ENCODE measurements at regions not wholly inside any gene's neighbourhood (a gene's known extent, or its start where the extent isn't known, plus 50 kb on each side); places are given as distances from the start of the nearest gene placed in this dataset.

DNA sequence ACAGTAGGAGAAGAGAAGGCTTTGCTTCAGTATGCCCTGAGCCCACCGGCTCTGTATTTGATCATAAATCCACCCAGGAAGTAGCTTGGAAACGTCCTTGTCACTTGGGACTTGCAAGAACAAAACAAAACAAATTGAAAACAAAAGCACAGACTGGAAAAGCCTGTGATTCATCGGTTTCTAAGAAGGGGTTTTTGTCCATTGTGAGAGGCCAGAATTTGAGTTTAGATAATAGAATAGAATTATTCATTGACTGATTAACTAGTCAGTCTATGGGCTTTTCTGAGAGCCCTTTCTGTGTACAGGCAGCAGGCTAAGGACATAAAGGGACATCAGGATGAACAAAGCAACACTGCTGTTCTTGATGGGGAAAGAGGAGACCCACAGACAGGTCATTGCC is 424.8 kb downstream of the IRX1 start (continued):
- TF ChIP-seq, protein P1, sequence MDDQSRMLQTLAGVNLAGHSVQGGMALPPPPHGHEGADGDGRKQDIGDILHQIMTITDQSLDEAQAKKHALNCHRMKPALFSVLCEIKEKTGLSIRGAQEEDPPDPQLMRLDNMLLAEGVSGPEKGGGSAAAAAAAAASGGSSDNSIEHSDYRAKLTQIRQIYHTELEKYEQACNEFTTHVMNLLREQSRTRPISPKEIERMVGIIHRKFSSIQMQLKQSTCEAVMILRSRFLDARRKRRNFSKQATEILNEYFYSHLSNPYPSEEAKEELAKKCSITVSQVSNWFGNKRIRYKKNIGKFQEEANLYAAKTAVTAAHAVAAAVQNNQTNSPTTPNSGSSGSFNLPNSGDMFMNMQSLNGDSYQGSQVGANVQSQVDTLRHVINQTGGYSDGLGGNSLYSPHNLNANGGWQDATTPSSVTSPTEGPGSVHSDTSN (CRISPR knock-in tag; IDR thresholded peaks at IDR 0.05) = no peak
- TF ChIP-seq SETDB1 (IDR thresholded peaks at IDR 0.05; ENCODE audit: insufficient read length, low read length) = no peak
- no peak for TF ChIP-seq BCL11A (tag by site-specific recombination; IDR thresholded peaks at IDR 0.05; ENCODE audit: low read depth)
- TF ChIP-seq REPIN1 (tag by site-specific recombination; IDR thresholded peaks at IDR 0.05; ENCODE audit: low read depth) = no peak

DNA sequence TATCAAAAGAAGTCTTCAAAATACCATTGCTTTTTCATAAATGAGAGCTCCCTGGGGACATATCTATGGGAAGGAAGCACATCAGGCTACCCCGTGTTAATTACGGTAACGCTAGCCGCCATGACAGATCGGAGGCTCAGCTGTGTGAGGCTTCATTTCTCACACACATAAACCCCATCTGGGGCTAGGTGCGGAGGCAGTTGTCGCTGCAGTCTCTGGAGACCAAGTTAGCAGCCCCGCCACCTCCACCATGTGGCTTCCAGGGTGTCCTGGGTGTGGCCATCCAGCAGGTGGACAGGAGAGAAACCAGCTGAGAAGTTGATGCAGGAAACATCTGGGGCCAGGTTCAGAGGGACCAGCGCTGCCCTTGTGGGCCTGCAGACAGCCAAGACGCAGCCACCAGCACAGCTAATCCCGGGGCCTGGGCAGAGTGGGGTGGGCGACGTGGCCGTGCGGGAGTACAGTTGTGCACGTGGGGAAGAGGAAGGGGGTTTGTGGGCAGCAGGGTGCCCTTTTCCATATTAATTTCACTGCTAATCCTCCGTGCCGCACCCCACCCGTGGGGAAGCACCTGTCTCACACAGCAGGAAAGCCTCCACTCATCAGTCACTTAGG is 426.5 kb downstream of the IRX1 start:
- CTCF ChIA-PET = no interaction called here
- POLR2A ChIA-PET = no interaction called here
- no peak overlapping the region for H3K4me3 ChIP-seq (ENCODE audit: low read depth, low read length)
- TF ChIP-seq GLIS2 (tag by site-specific recombination; IDR thresholded peaks at IDR 0.05) (no peak), EGR2 (tag by site-specific recombination; IDR thresholded peaks at IDR 0.05; ENCODE audit: low read depth) (no peak), BCL11A (tag by site-specific recombination; IDR thresholded peaks at IDR 0.05; ENCODE audit: low read depth) (no peak)
- TF ChIP-seq, protein P2, sequence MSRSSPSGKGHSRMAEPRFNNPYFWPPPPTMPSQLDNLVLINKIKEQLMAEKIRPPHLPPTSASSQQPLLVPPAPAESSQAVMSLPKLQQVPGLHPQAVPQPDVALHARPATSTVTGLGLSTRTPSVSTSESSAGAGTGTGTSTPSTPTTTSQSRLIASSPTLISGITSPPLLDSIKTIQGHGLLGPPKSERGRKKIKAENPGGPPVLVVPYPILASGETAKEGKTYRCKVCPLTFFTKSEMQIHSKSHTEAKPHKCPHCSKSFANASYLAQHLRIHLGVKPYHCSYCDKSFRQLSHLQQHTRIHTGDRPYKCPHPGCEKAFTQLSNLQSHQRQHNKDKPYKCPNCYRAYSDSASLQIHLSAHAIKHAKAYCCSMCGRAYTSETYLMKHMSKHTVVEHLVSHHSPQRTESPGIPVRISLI (tag by site-specific recombination; IDR thresholded peaks at IDR 0.05) = no peak
- no peaks in the 10 kb centered on the region for H3K36me3 ChIP-seq (ENCODE audit: control insufficient read depth in 2 of 2, insufficient read depth in 1 of 2, low read length in 2 of 2)
- no peaks in the 10 kb centered on the region for H3K9me3 ChIP-seq (ENCODE audit: control insufficient read depth, insufficient read depth, low read depth, low read length)
- no peak overlapping the region for H3K27ac ChIP-seq (ENCODE audit: extremely low read depth, low read depth, low read length)
- no peaks in the 10 kb centered on the region for H3K4me1 ChIP-seq (ENCODE audit: control insufficient read depth, insufficient read depth, low read length)

DNA sequence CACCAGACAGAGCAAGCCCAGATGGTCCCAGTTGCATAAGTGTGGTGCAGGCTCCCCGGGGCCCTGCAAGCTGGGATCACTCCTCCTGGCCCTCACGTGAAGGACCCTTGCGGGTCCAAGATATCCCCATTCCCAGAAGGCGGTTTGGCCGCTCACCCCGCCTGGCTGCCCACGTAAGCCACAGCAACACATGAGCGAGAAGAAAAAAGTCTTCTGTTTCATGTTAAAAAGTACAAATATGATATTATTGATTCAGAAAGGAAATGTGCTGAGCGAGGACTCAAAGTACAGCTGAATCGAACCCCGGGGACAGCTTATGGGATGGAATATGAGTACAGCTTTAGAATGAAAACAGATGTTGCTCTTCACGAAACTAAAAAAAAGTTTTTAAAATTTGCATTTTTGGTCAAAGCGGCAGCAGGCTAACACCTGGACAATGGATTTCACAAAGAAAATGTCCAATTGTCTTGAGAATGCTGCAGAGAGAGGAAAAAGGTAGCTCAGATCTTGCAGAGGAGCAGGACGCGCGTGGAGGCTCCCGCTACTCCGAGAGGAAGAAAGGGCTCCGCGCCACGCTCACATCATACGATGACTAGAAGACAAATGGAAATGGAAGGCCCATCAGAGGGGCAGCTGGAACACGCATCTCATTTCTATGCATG is 427.6 kb downstream of the IRX1 start:
- H3K36me3 ChIP-seq (ENCODE audit: control insufficient read depth in 2 of 2, insufficient read depth in 1 of 2, low read length in 2 of 2) = no peaks in the 10 kb centered on the region
- TF ChIP-seq OSR2 (tag by site-specific recombination; IDR thresholded peaks at IDR 0.05) (no peak), ZNF341 (tag by site-specific recombination; IDR thresholded peaks at IDR 0.05; ENCODE audit: low read depth) (no peak), ZNF266 (tag by site-specific recombination; IDR thresholded peaks at IDR 0.05; ENCODE audit: low read depth) (no peak)
- POLR2A ChIA-PET = no interaction called here
- no peak overlapping the region for H3K27ac ChIP-seq (ENCODE audit: extremely low read depth, low read depth, low read length)
- CTCF ChIA-PET = interaction anchor here (0.6 kb wide), 1 partner anchor 91 kb away, joined by 5 read pairs; no protein-coding TSS in a partner anchor
- H3K4me3 ChIP-seq (ENCODE audit: low read depth, low read length) = no peak overlapping the region
- H3K9me3 ChIP-seq (ENCODE audit: control insufficient read depth, insufficient read depth, low read depth, low read length) = no peaks in the 10 kb centered on the region
- H3K4me1 ChIP-seq (ENCODE audit: control insufficient read depth, insufficient read depth, low read length) = no peaks in the 10 kb centered on the region

DNA sequence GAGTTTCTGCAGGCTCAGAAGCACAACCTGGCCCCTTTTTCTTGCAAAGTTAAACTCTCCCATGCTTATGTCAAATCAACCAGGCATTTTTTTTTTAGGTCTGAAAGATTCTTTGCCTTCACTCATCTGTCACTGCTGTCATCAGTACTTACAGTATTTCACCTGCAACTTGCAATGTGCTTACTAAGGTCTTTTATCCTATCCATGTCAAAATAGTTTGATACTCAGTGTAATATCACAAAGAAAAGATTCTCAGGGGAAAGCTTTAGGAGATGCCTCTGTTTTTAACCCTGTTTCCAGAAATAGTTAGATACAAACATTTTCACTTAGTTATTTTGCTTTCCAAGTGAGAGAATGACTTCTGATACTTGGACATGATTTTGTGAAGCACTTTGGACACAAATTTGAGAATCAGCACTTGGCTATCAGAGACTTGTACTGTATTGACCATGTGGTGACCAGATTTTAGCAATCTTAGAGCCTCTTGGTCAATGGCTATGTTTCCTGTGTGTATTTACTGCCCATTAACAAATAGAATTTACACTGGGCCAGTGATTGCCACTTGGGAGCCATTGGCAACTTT is 428.2 kb downstream of the IRX1 start:
- POLR2A ChIA-PET = no interaction called here
- CTCF ChIA-PET = interaction anchor here (0.6 kb wide), 1 partner anchor 91 kb away, joined by 5 read pairs; no protein-coding TSS in a partner anchor
- no peaks in the 10 kb centered on the region for H3K9me3 ChIP-seq (ENCODE audit: control insufficient read depth, insufficient read depth, low read depth, low read length)
- no peak overlapping the region for H3K27ac ChIP-seq (ENCODE audit: extremely low read depth, low read depth, low read length)
- H3K4me3 ChIP-seq (ENCODE audit: low read depth, low read length) = no peak overlapping the region
- TF ChIP-seq ZNF157 (tag by site-specific recombination; IDR thresholded peaks at IDR 0.05) = no peak
- no peak for TF ChIP-seq ZNF677 (tag by site-specific recombination; IDR thresholded peaks at IDR 0.05)
- no peak for TF ChIP-seq SETDB1 (IDR thresholded peaks at IDR 0.05; ENCODE audit: insufficient read length, low read length)
- TF ChIP-seq ZBTB8A (tag by site-specific recombination; IDR thresholded peaks at IDR 0.05) = no peak
- TF ChIP-seq RBAK (tag by site-specific recombination; IDR thresholded peaks at IDR 0.05) = no peak
- TF ChIP-seq ZNF548 (tag by site-specific recombination; IDR thresholded peaks at IDR 0.05) = no peak
- TF ChIP-seq ZNF560 (tag by site-specific recombination; IDR thresholded peaks at IDR 0.05; ENCODE audit: borderline replicate concordance) = no peak
- TF ChIP-seq, protein P3, sequence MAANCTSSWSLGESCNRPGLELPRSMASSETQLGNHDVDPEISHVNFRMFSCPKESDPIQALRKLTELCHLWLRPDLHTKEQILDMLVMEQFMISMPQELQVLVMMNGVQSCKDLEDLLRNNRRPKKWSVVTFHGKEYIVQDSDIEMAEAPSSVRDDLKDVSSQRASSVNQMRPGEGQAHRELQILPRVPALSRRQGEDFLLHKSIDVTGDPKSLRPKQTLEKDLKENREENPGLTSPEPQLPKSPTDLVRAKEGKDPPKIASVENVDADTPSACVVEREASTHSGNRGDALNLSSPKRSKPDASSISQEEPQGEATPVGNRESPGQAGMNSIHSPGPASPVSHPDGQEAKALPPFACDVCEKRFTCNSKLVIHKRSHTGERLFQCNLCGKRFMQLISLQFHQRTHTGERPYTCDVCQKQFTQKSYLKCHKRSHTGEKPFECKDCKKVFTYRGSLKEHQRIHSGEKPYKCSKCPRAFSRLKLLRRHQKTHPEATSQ (tag by site-specific recombination; IDR thresholded peaks at IDR 0.05) = no peak
- TF ChIP-seq ZNF184 (tag by site-specific recombination; IDR thresholded peaks at IDR 0.05) = no peak
- H3K36me3 ChIP-seq (ENCODE audit: control insufficient read depth in 2 of 2, insufficient read depth in 1 of 2, low read length in 2 of 2) = no peaks in the 10 kb centered on the region
- no peaks in the 10 kb centered on the region for H3K4me1 ChIP-seq (ENCODE audit: control insufficient read depth, insufficient read depth, low read length)
